A549 (cell line): ENCODE measurements at regions not wholly inside any gene's neighbourhood (a gene's known extent, or its start where the extent isn't known, plus 50 kb on each side); places are given as distances from the start of the nearest gene placed in this dataset.

Source experiments
- CTCF ChIP-seq: fragments of >200 bp; sonication (Bioruptor Twin); formaldehyde crosslinking; IDR thresholded peaks from 3 replicates; pipeline ENCODE4 v1.5.1; 2016
- MAFK ChIP-seq: fragments of 450-650 bp; IDR thresholded peaks from 2 replicates; pipeline ENCODE4 v1.6.1; 2014; ENCODE audit not compliant: partially characterized antibody
- POLR2A ChIP-seq: IDR thresholded peaks from 2 replicates; pipeline ENCODE4 v1.6.1; 2012; ENCODE audit warnings: mild to moderate bottlenecking, low read length
- SREBF2 ChIP-seq: fragments of 450-650 bp; IDR thresholded peaks from 2 replicates; pipeline ENCODE4 v1.6.1; 2014; ENCODE audit warnings: mild to moderate bottlenecking, moderate library complexity
- ZFP36 ChIP-seq: fragments of 450-650 bp; IDR thresholded peaks from 2 replicates; pipeline ENCODE4 v1.6.1; 2014; ENCODE audit warnings: borderline replicate concordance; ENCODE audit not compliant: partially characterized antibody
- TF ChIP-seq, protein P1 (sequence below): fragments of 200-600 bp; sonication (generic); IDR thresholded peaks from 2 replicates; pipeline ENCODE4 v1.6.1; 2016; ENCODE audit warnings: antibody characterized with exemption, mild to moderate bottlenecking, moderate library complexity

DNA sequence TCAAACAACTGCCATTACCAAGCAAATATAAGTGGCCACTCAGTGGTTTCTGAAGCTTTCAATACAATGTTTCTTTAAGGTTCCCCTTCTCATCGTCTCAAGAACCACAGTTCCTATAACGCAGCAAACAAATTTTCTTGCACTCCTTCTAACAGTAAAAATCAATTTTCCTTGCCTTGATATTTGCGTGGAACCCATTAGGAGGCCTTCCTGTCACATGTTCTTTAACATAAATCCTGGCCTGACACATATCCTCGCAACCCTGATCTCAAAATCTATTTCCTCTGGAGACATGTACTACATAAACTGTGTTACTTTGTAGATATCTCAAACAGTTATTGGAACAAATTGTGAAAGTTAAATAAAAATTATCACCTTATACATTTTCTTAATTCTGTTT is 65.9 kb upstream of the MANEA start:
- TF ChIP-seq CTCF (no peak), POLR2A (no peak), SREBF2 (no peak), MAFK (no peak), ZFP36 (no peak)
- TF ChIP-seq, protein P1, sequence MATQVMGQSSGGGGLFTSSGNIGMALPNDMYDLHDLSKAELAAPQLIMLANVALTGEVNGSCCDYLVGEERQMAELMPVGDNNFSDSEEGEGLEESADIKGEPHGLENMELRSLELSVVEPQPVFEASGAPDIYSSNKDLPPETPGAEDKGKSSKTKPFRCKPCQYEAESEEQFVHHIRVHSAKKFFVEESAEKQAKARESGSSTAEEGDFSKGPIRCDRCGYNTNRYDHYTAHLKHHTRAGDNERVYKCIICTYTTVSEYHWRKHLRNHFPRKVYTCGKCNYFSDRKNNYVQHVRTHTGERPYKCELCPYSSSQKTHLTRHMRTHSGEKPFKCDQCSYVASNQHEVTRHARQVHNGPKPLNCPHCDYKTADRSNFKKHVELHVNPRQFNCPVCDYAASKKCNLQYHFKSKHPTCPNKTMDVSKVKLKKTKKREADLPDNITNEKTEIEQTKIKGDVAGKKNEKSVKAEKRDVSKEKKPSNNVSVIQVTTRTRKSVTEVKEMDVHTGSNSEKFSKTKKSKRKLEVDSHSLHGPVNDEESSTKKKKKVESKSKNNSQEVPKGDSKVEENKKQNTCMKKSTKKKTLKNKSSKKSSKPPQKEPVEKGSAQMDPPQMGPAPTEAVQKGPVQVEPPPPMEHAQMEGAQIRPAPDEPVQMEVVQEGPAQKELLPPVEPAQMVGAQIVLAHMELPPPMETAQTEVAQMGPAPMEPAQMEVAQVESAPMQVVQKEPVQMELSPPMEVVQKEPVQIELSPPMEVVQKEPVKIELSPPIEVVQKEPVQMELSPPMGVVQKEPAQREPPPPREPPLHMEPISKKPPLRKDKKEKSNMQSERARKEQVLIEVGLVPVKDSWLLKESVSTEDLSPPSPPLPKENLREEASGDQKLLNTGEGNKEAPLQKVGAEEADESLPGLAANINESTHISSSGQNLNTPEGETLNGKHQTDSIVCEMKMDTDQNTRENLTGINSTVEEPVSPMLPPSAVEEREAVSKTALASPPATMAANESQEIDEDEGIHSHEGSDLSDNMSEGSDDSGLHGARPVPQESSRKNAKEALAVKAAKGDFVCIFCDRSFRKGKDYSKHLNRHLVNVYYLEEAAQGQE, result no peak
